ENCODE measurements at regions not wholly inside any gene's neighbourhood (a gene's known extent, or its start where the extent isn't known, plus 50 kb on each side); places are given as distances from the start of the nearest gene placed in this dataset.

DNA sequence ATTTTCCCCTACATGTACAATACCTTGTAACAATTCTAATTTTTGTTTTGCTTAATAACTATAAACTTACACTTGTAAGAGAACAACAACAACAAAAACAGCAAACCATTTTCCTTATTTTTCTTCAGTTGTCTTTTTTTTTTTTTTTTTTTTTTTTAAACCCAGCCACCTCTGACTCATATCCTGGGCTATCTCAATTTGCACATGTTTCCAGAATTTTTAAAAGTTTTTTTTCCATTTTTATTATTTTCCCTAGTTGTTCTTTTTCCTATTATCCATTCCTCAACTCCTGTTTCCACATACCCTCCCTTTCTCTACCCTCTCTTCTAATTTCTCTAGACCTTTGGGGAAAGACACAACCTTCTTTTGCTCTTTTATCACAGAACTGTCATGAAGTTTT is 112.5 kb downstream of the EFEMP1 start:
- Histone ChIP-seq H3K9me1 (ENCODE audit: control insufficient read depth, extremely low read depth, insufficient read depth, low read length) (no peaks in the 10 kb centered on the region), H4K20me1 (ENCODE audit: control insufficient read depth, extremely low read depth, insufficient read depth, low read length) (no peaks in the 10 kb centered on the region), H3K27ac (ENCODE audit: control insufficient read depth, insufficient read depth, low read length) (no peak overlapping the region), H3K27me3 (ENCODE audit: control insufficient read depth, extremely low read depth, insufficient read depth, low read length) (no peaks in the 10 kb centered on the region), H2AFZ (ENCODE audit: control insufficient read depth, low read length) (peak overlapping the region; percentile 27), H3K79me2 (ENCODE audit: control insufficient read depth, insufficient read depth, low read length) (no peaks in the 10 kb centered on the region), H3K4me1 (ENCODE audit: control insufficient read depth, extremely low read depth, insufficient read depth, low read length) (peaks cover 13% of the 10 kb centered on the region), H3K4me2 (ENCODE audit: control insufficient read depth, extremely low read depth, insufficient read depth, low read depth, low read length) (peak overlapping the region; percentile 48), H3K9me3 (ENCODE audit: control insufficient read depth, low read depth, low read length) (no peaks in the 10 kb centered on the region), H3K36me3 (ENCODE audit: control insufficient read depth in 2 of 2, extremely low read depth in 1 of 2, insufficient read depth in 2 of 2, low read length in 2 of 2) (no peaks in the 10 kb centered on the region), H3K4me3 (ENCODE audit: control insufficient read depth in 2 of 3, extremely low read depth in 1 of 3, insufficient read depth in 2 of 3, low read depth in 1 of 3, low read length in 3 of 3) (no peak overlapping the region), H3K9ac (ENCODE audit: control insufficient read depth, extremely low read depth, insufficient read depth, low read length) (no peak overlapping the region)
- dilution Hi-C loops (cut with MboI; ENCODE audit: extremely low pct_ligation_motif_present, low sequenced_read_pairs): no loop called here
- DNase-seq (ENCODE audit: low read depth, low spot score): no peak
- TF ChIP-seq, protein P1, sequence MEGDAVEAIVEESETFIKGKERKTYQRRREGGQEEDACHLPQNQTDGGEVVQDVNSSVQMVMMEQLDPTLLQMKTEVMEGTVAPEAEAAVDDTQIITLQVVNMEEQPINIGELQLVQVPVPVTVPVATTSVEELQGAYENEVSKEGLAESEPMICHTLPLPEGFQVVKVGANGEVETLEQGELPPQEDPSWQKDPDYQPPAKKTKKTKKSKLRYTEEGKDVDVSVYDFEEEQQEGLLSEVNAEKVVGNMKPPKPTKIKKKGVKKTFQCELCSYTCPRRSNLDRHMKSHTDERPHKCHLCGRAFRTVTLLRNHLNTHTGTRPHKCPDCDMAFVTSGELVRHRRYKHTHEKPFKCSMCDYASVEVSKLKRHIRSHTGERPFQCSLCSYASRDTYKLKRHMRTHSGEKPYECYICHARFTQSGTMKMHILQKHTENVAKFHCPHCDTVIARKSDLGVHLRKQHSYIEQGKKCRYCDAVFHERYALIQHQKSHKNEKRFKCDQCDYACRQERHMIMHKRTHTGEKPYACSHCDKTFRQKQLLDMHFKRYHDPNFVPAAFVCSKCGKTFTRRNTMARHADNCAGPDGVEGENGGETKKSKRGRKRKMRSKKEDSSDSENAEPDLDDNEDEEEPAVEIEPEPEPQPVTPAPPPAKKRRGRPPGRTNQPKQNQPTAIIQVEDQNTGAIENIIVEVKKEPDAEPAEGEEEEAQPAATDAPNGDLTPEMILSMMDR (optimal IDR thresholded peaks at IDR 0.05 in 1 of 3, IDR thresholded peaks at IDR 0.05 in 1 of 3, conservative IDR thresholded peaks at IDR 0.05 in 1 of 3; ENCODE audit: extremely low read depth in 1 of 3, insufficient read depth in 2 of 3, low read length in 3 of 3): no peak
- no peak for TF ChIP-seq EZH2 (IDR thresholded peaks at IDR 0.05; ENCODE audit: low read length)
- no peak for FAIRE-seq

DNA sequence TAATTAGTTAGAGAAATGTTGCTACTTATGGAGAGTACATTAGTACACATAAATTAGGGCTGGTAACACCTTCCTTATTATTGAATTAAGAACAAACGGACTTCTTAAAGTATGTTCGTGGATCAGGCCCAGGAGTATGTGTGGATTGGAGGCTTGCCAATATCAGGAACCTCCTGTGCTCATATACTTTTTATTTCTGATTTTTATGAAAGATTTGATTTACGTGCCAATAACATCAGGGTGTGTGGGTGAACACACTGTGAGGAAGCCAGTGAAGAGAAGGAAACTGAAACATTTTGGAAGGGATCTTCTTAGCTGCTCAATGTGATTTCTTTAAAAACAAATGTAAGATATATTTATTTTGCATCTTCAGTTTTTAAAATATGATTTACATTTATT is 113.0 kb downstream of the EFEMP1 start:
- no peaks in the 10 kb centered on the region for H4K20me1 ChIP-seq (ENCODE audit: control insufficient read depth, extremely low read depth, insufficient read depth, low read length)
- no peaks in the 10 kb centered on the region for H3K9me1 ChIP-seq (ENCODE audit: control insufficient read depth, extremely low read depth, insufficient read depth, low read length)
- H3K4me1 ChIP-seq (ENCODE audit: control insufficient read depth, extremely low read depth, insufficient read depth, low read length): peaks cover 13% of the 10 kb centered on the region
- no peak overlapping the region for H3K27ac ChIP-seq (ENCODE audit: control insufficient read depth, insufficient read depth, low read length)
- H3K36me3 ChIP-seq (ENCODE audit: control insufficient read depth in 2 of 2, extremely low read depth in 1 of 2, insufficient read depth in 2 of 2, low read length in 2 of 2): no peaks in the 10 kb centered on the region
- H2AFZ ChIP-seq (ENCODE audit: control insufficient read depth, low read length): peak overlapping the region; percentile 27
- H3K79me2 ChIP-seq (ENCODE audit: control insufficient read depth, insufficient read depth, low read length): no peaks in the 10 kb centered on the region
- no peaks in the 10 kb centered on the region for H3K27me3 ChIP-seq (ENCODE audit: control insufficient read depth, extremely low read depth, insufficient read depth, low read length)
- H3K9ac ChIP-seq (ENCODE audit: control insufficient read depth, extremely low read depth, insufficient read depth, low read length): no peak overlapping the region
- peak overlapping the region; percentile 48 for H3K4me2 ChIP-seq (ENCODE audit: control insufficient read depth, extremely low read depth, insufficient read depth, low read depth, low read length)
- no peak for DNase-seq (ENCODE audit: low read depth, low spot score)
- no peak overlapping the region for H3K4me3 ChIP-seq (ENCODE audit: control insufficient read depth in 2 of 3, extremely low read depth in 1 of 3, insufficient read depth in 2 of 3, low read depth in 1 of 3, low read length in 3 of 3)
- TF ChIP-seq, protein P1 (optimal IDR thresholded peaks at IDR 0.05 in 1 of 3, IDR thresholded peaks at IDR 0.05 in 1 of 3, conservative IDR thresholded peaks at IDR 0.05 in 1 of 3; ENCODE audit: extremely low read depth in 1 of 3, insufficient read depth in 2 of 3, low read length in 3 of 3): no peak
- TF ChIP-seq EZH2 (IDR thresholded peaks at IDR 0.05; ENCODE audit: low read length): no peak
- dilution Hi-C loops (cut with MboI; ENCODE audit: extremely low pct_ligation_motif_present, low sequenced_read_pairs): no loop called here
- no peaks in the 10 kb centered on the region for H3K9me3 ChIP-seq (ENCODE audit: control insufficient read depth, low read depth, low read length)
- no peak for FAIRE-seq
